Activated CD4-positive, CD25-positive, alpha-beta regulatory T cell treated with anti-CD3 and anti-CD28 coated beads, Interleukin-2, amount 50 U/mL, for 24 hours (primary cell): ENCODE measurements at regions not wholly inside any gene's neighbourhood (a gene's known extent, or its start where the extent isn't known, plus 50 kb on each side); places are given as distances from the start of the nearest gene placed in this dataset.

Experiments
- ATAC-seq, 2 donors: fragments of 150-1000 bp; cut with Tn5 transposase; one replicate each; pipeline ENCODE4 v1.10.0; 2021; ENCODE audit warnings: mild to moderate bottlenecking in 1 of 2, moderate library complexity in 1 of 2

DNA sequence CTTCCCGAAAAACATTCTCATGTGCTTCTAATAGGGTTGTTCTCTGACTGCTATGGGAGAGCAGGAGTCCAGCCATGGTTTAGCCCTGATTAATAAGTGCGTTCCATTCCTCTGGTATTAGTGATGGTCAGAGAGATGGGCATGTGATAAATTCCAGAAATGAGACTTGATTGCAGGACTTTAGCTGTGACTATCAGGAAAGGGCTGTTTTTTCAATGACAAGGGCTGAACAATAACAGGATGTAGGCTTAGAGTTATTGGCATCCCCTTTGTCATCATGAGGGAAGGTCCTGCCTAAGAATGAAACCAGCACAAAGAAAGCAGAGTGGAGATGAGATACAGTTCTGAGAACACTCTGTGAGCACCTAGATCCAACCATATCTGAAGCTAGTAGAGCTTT, 494.6 kb downstream of the MIAT start:
- ATAC-seq: no peak

DNA sequence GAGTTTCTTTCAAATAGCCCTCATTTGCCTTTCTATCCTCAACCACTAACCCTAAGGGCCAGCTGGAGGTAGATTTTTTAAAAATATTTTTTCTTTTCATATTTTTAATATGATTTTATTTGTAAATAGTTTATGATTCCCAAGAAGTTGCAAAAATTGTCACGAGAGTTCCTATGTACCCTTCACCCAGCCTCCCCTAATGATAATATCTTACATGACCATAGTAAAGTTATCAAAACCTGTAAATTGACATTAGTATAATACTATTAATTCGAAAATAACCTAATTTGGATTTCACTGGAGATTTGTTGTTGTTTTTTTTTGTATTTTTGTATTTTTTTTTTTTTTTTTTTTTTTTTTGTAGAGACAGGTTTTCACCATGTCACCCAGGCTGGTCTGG, 495.5 kb downstream of the MIAT start:
- no peak for ATAC-seq

DNA sequence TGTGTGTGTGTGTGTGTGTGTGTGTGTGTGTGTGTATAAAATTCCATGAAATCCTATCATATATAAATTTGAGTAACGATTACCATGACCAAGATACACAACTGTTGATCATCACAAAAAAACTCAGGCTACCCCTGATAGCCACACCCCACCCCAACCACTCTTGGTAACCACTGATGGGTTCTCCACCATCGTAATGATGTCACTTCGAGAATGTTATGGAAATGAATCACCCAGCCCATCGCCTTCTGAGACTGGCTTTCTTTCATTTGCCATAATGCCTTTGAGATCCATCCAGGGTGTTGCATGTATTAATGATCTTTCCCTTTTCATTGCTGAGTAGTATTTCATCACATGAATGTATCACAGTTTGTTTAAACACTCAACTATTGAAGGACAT, 496.0 kb downstream of the MIAT start:
- ATAC-seq: no peak

DNA sequence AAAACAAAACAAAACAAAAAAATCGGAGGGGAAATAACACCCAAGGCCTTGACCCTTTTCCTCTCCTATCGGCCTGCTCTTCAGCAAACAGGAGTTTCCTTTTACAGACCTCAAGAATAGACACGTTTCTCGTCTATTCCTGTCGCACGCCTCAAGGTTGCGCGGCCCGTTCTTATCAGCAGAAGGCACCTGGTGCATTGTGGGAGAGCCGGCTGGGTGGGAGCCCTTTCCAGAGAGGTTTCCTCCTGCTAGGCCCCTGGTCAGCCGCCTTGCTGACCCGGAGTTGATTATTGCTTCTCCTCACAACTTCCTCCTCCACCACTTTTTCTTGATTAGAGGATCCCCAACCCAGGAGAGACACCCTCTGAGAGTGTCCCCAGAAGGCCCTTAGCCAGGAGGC, 497.3 kb downstream of the MIAT start:
- ATAC-seq: no peak

DNA sequence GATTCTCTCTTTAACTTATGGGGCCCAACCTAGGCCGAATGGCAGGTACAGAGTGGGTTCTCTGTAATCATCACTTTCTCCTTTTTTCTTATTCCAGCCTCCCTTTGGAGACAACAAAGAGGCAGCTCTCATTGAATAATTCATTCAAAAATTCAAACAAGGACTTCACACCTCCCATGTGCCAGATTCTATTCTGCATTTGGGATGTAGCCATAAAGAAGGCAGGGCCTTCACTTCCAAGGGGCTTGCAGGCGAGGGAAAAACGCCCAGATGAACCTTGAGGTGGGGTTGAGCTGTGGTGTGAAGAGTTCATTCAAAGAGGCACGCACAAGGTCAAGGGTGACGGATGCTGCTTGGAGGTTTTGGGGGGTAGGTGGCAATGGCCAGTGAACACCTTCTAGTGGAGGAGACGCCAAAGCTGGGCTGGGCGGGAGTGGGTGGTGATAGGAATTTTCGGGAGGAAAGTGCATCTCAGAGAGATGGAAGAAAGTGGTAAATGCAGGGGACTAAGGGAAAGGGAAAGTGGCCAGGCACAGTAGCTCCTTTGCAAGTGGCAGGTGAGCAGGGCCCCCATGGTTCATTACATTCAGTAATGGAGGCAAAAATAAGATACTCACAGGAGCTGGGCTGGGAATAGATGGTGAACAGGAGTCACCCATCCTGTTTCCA, 499.6 kb downstream of the MIAT start:
- no peak for ATAC-seq

DNA sequence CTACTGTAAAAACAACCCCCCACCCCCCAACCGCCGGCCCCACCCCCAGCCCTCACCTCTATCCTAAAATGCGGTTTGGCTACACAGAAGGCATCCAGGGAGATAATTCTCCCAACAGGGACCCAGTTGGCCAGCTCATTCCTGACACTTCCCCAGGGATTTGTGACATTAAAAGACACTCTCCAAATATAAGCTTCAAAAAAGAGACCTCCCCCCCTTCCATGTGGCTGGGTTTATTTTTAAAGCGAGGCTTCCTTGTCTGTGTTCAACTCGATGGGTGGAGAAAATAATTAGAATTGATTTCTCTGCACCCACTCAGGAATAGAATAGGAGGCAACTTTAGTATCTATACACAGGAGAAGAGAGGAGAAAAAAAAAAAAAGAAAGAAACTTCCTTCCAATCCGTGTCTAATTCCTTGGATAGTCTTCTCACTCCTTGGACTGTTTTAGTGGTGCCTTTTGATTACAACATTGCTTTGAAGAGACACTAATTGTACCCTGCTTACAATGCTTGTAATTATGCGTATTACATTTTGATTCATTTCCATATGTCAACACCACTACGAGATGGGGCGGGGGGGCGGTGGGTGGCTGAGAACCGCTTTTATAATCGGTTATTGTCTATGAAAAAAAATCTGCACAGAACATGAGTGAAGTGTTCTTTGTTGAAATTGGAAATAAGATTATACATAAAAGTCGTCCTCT, 500.4 kb downstream of the MIAT start:
- ATAC-seq: no peak

DNA sequence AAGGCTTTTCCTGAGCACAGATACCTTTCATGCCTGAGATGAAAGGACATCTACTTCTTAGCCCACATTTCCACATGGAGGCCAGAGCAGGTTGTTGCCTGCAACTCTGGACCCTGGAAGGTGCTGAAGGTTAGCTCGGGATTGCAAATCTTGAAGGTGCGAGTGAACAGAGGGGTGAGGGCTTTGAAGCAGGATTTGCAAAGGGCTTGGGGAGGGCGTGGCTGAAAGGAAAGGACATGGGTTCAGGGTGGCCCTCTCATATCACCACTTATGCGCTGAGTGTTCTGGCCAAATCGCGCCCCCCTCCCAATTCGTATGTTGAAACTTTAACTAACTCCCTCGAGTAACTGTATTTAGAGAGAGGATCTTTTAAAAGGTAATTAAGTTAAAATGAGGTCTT, 501.6 kb downstream of the MIAT start:
- ATAC-seq: no peak

DNA sequence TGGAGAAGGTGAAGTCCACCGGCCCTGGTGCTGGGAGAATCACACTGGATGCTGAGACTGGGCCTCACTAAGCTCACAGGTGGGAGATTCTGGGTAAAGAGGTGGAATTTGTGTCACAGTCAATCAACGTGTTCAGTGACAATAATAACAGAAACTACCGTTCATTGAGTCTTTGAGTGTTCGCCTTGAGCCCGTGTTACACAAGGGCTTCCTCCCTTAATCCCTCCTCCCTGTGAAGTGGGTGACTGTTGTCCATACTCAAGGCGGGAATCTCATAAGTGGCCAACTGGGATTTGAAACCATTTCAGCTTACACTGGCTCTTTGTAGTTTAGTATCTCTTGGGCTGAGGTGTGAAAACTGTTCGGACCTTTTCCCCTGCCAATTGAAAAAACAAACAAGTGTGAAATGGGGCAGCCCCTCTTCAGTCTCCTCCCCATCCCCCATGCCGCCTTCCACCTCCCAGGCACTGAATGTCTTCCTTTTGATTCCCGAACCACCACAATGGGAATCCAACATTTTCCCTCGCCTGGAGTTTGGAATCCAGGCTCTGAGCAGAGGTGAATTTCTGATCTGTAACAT, 502.4 kb downstream of the MIAT start:
- ATAC-seq: no peak

DNA sequence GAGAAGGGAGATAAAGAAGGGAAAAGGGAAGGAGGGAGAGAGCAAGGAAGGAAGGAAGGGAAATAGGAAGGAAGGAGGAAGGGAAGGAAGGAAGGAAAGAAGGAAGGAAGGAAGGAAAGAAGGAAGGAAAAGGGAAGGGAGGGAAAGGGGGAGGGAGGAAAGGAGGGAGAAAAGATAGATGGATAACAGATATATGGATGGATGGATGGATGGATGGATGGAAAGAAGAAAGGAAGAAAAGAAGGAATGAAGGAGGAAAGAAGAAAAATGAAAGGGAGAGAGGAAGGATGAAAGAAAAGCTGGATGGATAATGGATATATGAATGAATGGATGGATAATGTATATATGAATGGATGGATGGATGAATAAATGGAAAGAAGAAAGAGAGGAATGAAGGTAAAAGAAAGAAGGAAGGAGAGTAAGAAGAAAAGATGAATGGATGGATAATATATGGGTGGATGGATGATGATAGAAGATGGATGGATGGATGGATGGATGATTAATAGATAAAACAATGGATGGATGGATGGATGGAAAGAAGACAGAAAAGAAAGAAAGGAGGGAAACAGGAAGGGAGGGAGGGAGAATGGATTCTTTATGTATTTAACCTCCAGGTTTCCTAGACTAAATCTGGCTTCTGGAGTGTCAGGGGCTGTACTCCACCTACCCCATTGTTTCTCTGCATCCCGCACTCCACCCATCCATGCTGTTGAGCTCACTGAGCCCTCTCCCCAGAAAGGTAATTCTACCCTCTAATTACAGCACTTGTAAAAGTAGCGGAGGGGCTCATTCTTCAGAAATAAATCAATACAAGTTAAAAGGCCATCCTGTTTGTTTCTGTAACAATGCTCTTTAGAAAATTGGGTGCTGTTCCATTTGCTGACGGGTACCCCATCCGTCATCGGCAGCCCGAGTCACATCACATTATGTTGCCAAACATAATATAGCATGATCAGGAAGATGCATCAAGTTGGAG, 506.1 kb downstream of the MIAT start:
- no peak for ATAC-seq

DNA sequence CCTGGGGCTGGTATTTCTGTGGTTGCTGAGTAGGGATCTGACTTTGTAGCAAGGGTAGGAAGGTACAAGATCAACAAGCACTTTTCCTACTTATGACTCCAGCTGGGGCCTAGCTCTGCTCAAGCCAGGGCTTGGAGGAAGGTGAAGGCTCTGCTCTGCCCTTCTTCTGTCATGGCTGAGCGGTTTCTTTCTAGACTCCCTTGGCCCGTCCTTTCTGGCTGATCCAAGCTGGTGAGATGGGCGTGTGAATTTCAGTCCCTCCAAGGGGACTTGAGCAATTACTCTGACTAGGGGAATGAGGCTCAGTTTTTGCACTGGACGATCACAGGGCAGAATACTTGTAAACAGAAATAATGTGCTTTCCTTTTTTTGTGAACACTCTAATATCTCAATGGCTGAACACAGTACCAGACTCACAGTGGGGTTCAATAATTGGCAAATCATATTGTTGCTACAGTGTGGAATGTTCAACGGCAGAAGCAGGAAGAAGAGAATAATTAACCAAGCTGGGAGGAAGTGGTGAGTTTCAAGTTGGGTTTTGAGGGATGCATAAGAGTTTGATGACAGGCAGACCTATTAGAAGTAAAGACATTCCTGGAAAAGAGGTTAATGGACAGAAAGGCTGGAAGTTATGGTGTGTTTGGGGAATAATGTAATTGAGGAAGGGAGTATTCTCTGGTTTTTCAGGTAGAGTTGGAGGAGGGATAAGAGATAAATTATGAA, 507.6 kb downstream of the MIAT start:
- no peak for ATAC-seq

DNA sequence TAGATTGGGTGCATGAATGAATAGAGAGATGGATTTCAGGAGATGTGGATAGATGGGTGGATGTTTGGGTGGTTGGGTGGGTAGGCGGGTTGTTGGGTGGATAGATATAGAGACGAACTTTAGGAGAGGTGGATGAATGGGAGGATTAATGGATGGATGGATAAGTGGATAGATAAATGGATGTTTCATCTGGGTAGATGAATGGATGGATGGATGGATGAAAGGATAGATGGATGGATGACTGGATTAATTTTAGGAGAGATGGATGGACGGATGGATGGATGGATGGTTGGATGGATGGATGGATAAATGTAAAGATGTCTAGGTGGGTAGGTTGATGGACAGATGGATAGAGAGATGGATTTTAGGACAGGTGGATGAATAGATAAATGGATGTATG, 511.3 kb downstream of the MIAT start:
- no peak for ATAC-seq

DNA sequence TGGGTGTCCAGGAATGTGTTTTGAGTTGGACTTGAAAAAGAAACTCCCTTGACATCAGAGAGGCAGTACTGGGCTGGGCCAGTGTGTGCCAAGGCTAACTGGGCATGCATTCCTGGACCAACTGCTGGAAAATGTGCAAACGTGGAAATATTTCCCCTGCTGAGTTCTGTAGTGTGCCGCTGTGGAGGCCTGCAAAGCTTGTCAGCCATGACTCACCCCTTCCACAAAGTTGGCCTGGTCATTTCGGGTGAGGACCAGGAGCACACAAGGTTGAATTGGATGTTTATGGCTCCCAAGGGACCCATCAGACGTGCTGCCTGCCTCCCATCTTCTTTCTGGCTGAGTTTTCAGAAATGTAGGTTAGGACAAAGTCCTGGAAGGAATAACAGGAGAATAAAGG, 513.1 kb downstream of the MIAT start:
- no peak for ATAC-seq

DNA sequence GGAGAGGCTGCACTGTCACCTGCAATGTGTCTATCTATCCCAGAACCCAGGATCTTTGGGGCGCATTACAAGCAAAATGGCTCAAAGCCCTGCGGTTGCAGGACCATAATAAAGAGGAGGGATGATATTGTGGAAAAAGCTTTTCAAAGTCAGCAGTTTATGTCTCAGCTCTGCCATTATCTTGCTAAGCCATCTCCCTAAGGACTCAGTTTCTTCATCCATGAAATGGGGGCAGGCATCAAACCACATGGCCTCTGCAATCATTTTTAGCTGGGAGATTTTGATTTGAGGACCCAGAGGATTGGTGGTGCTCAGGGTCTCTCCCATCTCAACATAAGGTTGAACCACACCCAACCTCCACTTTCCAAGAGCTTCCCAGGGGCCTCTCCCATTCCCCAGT, 513.8 kb downstream of the MIAT start:
- no peak for ATAC-seq

DNA sequence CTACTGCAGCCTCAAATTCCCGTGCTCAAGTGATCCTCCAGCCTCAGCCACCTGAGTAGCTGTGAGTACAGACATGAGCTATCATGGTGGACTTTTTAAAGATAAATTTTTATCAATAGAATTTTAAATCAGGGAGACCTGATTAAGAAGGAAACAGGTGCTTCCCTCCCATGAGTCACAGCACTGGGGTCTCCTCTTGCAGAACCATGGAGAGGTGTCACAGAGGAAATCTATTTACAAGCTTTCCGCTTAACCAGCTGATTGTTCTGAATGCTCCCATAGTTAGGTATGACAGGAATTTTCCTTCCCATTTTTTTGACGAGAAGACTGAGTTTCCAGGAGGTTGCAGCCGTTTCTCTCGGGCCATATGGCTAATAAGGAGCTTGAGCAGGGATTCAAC, 516.1 kb downstream of the MIAT start:
- no peak for ATAC-seq

DNA sequence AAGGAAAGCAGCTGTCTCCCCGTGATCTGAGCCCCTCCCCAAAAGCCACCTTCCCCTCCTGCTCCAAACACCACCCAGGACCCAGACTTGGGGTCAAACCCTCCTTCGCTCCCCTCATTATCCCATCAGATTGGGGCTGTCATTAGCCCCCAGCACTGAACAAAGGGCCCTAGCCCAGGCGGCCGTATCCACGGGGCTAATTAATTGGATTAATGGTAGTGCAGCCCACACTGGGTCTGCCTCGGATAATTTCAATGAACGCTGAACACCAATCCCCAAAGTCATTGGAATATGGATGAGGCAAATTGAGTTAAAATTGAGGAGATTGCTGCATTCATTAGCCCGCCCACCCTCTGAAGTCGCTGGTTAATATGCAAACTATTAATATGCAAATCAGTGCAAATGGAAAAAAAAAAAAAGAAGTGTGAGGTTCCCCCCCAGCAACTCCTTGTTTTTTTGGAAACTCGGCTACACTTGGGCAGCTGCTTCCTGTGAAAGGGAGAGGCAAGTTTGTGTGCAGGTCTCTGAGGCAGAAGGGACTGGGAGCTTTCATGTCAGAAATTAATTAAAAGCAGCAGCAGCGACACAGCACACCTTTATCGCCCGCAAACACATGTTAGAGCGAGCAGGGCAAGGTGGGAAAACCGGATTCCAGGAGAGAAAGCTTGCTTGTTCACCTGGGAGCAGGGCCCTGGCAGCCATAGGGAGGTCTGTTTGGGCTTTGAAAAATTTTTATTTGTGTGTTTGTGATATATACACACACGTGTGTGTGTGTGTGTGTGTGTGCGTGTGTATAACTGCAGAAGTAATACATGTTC, 517.8 kb downstream of the MIAT start:
- no peak for ATAC-seq

DNA sequence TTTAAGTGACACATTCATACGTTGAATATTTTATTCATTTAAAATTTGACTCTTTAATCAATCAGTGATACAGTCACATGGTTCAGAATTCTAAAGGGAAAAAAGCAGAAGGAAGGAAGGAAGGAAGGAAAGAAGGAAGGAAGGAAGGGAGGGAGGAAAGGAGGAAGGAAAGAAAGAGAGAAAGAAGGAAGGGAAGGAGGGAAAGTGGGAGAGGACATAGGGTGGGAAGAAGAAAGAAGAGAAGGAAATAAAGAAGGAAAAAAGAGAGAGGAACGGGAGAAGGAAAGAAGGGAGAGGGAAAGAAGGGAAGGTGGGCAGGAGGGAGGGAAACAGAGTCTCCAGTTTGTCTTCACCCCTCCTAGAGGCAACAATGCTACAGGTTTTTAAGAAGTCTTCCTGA, 518.6 kb downstream of the MIAT start:
- ATAC-seq: no peak

DNA sequence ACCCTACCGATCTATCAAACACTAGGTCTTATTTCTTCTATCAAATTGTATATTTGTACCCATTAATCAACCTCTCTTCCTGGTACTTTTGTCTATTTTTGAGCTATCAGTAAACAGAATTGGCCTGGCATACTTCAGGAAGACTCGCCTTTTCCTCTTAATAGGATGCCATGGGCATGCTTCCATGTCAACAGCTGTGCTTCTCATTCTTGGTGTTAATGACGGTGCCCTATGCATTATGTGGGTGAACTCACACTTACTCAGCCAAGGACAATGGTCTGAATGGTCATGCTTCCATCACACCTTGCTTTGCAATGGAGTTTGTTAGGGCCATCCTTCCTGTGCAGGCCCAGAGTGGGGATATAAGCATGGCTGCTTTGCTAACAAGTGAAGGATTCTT, 521.8 kb downstream of the MIAT start:
- no peak for ATAC-seq

DNA sequence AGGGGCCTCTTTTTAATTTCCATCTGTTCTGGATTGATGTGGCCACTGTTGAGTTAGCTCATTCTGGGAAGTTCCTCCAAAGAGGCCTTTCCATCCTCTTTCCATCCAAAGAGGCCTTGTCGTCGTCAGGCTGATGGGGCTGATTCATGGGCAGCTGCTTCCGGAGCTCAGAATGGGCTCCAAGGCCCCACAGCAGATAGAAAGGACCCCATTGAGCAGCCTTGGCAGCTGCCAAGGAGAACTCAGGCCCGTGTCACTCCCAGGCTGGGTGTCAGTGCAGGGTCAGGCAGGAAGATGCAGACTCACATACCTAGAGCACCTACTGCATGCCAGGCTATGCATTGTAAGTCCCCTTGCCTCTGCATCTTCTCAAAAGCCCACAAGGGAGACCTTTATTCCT, 524.1 kb downstream of the MIAT start:
- no peak for ATAC-seq

DNA sequence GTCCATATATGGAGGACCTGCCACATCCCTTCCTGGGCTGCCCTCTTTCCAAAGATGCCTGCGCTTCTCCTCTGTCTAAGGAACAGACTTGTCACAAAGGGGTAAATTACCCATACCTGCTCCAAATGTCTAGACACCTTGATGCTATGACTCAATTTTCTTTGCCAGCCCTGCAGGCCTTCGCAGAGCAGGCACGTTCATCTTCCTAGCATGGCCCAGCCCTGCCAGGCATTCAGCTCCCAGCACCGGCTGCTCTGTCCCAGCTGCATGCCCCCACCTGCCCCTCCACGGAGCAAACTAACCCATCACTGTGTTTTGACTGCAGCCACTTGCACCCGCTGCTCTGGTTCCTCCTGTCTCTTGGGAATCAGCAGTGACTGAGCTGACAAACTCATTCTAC, 526.1 kb downstream of the MIAT start:
- ATAC-seq: no peak

DNA sequence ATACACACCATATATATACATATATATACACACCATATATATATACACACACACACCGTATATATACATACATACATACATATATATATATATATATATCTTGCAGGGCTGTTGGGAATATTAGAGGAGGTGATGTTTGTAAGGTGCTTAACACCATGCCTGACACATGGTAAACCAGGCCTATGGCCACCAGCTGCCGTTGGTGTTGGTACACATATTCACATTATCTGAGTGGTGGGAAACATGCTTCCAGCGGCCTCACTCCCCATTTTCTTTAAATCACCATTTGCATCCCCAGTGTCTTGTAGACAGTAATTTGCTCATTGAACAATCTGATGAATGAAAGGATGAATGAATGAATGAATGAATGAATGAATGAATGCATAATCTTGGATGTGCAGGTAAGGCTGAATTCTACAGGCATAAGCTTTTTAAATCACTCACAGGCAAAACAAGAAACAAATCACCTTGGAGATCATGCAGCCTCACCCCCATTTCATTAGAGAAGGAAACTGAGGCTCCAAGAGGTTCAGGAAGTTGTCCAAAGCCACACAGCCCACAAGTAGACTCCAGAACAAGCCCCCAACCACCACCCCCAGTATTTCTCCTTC, 527.8 kb downstream of the MIAT start:
- no peak for ATAC-seq

DNA sequence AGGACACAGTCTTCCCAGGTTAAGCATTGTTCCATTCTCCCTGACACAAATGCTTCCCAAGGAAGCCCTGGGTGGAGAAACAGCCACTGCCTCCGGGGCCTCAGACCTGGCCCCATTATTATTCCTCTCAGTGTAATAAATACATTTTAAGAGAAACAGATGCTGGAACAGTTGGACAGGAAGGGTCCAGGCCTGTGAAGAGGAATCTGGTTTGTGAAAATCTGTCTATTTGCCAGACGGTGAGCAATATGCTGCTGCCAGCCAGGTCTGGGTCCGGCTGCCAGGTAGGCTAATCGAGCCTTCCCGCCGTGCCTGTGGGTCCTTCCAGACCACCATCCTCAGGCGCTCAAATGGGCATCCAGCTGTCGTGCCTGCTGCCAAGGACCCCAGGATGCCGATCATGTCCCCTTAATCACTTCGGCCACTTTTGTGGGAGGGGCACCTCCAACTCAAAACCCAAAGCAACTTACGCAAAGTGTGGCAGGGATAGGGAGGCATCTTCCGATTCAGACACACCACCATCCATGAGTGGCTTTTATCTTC, 528.4 kb downstream of the MIAT start:
- ATAC-seq: no peak
